ENCODE measurements at regions not wholly inside any gene's neighbourhood (a gene's known extent, or its start where the extent isn't known, plus 50 kb on each side); places are given as distances from the start of the nearest gene placed in this dataset.
A peak's percentile ranks its signal among the peaks of the same experiment; 100 is the strongest.

DNA sequence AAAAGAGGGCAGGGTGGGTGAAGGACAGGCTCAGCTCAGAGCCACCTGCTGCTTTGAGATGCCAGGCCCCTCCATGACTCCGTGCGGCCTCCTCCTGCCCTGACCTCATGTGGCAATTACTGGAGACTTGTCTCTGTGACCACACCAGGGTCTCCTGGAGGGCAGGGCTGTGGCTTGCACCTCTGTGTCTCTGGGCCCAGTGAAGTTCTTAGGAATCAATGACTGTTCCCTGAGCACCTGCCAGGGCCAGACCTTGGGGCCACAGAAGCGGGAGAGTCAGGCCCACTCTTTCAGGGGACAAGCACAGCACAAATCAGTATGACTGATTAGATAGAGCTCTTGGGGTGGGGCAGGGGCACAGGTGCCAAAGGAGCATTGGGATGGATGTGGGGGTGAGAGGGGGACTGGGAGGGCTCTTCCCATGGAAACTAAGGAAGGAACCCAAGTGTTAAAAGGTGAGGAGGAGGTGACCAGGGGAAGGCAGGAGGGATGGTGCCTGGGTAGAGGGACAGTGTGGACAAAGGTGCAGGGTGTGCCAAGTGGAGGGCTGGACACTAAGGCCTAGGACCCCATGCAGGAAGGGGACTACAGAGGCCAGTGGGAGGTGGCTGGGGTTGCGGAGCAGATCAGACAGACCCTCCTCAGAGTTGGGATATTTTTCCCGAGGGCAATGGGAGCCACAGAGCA, 77.3 kb upstream of the SHISAL1 start:
- DNase-seq (ENCODE audit: low read depth in 4 of 4, low spot score in 3 of 4), result no peak

- DNase-seq (ENCODE audit: low read depth in 4 of 4, low spot score in 3 of 4), result no peak
These were observed 76.4 kb upstream of the SHISAL1 start for GRCh38 chr22:44389181-44389580.

DNA sequence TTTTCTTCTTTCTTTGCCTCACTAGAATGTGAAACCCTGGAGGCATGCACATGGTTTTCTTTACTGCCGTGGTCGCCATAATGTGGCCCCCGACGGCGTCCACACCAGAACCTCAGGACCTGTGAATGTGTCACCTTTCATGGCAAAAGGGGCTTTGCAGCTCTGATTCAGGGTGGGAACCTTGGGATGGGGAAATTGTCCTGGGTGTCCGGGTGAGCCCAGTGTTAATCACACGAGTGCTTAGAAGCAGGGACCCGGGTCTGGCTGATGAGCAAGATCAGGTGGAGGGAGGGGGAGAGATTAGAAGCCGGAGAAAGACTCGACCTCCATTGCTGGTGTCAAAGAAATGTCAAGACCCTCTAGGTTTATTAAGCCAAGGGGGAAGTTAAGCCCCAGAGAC, 74.7 kb upstream of the SHISAL1 start:
- DNase-seq (ENCODE audit: low read depth in 4 of 4, low spot score in 3 of 4), result no peak

- DNase-seq (ENCODE audit: low read depth in 4 of 4, low spot score in 3 of 4), result no peak
These were observed 73.8 kb upstream of the SHISAL1 start for GRCh38 chr22:44386386-44387035.

GRCh38 chr22:44385781-44386180, 73.0 kb upstream of the SHISAL1 start:
- DNase-seq (ENCODE audit: low read depth in 4 of 4, low spot score in 3 of 4), result no peak

DNA sequence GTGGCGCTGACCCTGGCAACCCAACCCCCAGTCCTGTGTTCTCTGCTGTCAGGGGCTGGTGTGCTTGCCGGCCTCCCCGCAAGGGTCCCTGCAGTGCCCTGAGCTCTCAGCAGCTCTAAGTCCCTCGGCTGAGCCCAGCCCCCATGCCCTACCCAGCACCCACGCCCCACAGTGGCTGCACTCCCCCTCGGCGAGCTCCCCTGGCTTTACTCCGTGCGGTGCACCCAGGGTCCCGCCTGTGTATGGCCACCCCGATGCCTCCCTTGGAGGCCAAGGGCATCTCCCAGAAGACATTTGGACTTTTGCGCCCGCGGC, 72.5 kb upstream of the SHISAL1 start:
- DNase-seq (ENCODE audit: low read depth in 4 of 4, low spot score in 3 of 4), result no peak

DNA sequence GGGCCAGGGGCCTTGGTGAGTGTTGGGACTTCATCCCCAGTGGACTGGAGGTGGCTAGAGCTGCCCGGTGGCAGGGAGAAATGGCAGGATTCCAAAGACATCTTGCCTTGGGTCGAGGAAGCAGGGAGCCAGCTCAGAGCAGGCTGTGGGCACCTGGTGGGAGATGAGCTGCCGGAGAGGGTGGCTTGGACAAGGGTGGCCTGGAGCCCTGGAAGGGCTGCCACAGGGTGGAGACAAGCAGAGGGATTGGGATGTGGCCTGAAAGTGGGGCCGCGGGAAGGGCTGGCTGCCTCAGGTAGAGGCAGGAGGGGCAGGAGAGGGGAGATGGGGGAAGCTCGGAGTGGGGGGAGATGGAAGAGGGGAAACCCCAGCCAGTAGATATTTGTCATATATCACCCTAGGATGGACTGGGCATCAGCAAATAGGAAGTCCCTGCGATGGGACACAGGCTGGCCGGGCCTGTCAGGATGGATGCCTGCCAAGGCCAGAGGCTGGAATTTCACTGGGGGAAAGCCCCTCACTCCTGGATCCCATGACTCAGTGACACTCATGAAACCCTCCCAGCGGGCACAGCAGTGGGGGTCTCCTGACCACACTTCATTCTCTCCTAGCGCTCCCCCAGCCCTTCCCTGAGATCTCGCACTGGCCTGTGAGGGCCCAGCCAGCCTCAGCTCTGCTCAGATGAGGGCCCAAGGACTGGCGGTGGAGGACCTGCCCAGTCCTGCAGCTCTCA, 72.0 kb upstream of the SHISAL1 start:
- DNase-seq (ENCODE audit: low read depth in 4 of 4, low spot score in 3 of 4), result no peak

DNA sequence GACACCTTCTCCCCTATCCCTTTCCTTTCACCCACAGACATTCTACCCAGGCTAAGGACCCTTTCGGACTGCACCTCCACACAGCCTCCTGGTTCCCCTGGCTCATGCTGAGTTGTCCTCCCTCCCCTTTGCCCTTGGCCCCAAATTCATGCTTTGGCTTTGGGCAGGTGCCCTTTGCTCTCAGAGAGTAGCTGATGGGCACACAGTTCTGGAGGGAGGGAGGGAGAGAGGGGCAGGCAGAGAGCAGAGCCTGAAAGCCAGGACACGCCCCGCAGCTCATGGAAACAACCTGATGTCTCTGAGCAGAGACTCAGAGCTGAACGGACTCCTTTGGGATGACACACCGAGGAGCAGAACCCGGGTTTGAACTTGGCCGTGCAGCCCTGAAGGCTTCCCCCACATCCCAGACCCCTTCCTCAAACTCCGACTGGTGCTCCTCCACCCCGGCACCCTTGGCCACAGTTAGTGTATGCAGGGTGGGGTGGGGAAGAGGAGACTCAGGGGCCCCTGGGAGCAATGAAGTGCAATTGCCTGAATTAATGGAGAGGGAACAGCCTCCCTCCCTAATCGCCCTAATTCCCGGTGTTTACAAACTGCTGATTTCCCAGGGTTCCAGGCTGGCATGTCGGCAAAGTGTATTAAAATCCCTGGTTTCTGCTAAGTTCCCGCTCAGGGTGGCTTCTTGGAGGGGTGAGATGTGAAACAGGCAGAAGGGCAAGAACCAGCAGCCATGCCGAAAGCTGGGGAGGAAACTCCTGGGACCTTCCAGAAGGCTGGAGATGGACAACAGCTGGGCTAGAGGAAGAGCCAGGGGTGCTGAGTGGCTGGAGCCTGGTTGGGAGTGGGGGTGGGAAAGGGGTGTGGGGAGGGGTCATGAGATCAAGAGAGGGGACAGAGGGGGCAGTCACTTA, 71.2 kb upstream of the SHISAL1 start:
- no peak for DNase-seq (ENCODE audit: low read depth in 4 of 4, low spot score in 3 of 4)

GRCh38 chr22:44383064-44383575, 70.4 kb upstream of the SHISAL1 start:
- no peak for DNase-seq (ENCODE audit: low read depth in 4 of 4, low spot score in 3 of 4)

- DNase-seq (ENCODE audit: low read depth in 4 of 4, low spot score in 3 of 4), result peak in 1 of 4 donors; percentile 53
These were observed 69.6 kb upstream of the SHISAL1 start for GRCh38 chr22:44382116-44383038.

DNA sequence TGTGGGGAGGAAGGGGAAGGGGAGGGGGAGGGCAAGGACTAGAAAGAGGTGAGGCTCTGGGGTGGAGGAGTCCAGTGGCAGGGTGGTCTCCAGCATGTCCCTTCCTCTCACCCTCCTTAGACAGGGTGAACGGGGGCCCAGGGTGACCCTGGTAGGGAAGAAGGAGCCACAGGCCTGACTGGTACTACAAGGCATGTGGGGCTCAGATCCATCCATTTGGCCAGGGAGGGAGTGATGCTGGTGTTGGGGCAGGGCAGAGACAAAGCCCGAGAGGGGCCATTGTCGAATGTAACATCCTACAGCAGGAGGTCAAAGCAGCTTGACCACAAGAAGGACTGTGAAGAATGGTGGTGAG, 69.0 kb upstream of the SHISAL1 start:
- DNase-seq (ENCODE audit: low read depth in 4 of 4, low spot score in 3 of 4), result no peak

DNA sequence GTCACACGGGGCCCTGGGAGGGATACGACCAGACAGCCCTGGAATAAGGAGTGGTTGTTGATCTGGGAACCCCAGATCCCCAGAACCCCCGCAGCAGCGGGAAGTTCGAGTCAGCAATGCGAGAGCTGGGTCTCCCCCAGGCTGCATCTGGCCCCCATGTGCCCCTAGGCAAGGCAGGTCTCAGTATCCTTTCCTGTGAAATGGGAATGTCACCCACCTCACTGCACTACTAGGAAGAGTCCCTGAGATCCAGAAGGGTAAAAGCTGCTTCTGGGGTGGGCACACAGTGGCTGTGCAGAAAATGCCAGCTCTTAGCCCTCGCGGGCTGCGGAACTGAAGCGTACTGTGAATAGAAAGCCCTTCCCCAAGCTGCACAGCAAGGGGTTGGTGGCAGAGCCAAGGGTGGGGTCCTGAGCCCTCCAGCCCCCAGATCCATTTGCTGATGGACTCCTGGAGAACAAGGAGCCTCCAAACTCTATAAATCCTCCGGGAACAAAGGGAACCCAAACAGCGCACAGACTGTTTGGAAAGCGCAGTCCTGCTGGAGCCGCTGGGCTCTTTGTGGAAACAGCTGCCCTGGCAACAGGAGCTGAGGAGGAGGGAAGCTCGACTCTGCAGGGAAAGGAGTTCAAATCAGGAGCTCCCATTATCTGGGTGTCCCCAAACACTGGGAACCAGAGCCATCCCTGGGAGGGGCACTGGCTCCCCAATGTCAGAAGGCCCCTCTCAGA, 68.2 kb upstream of the SHISAL1 start:
- DNase-seq (ENCODE audit: low read depth in 4 of 4, low spot score in 3 of 4), result no peak

DNA sequence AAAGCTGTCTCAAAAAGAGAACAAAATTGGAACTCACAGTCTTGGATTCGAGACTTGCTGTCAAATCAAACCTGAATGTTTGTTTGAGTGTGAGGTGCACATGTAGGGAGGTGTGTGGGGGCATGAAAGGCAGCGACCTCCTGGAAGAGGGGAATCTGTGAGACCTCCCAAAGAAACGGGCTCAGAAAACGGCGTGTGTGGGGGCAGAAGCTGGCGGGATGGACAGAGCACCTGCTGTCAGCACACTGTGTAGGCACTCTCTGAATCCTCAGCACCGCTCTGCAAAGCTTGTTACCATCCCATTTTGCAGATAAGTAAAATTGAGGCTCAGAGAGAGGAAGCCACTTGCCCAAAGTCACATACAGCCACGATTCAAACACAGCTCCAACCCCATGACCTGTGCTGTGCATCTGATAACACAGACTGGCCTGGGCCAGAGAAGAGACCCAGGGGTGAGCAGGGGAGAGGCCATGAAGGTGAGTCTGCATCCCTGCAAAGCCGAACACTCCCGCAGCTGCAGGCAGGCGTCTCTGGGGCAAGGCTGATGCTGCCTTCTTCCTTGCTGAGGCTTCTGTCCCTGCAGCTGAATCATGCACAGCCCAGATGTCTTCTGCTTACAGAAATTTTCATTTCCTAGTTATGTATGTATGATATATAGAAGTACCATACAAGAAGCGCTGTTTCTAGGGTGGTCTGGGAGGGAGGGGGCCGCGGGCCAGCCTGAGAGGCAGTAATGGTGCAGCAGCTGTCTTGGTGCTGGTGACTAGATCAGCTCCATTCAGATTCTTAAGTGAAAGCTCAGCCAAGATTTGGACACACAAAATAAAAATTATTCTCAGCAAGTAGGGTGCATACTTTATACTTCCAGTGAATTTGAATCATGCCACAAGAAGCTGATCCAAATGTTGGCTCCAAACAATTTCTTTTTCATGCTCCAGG, 67.3 kb upstream of the SHISAL1 start:
- DNase-seq (ENCODE audit: low read depth in 4 of 4, low spot score in 3 of 4), result no peak

GRCh38 chr22:44378380-44378779, 65.6 kb upstream of the SHISAL1 start:
- no peak for DNase-seq (ENCODE audit: low read depth in 4 of 4, low spot score in 3 of 4)

- no peak for DNase-seq (ENCODE audit: low read depth in 4 of 4, low spot score in 3 of 4)
These were observed 62.7 kb upstream of the SHISAL1 start for GRCh38 chr22:44375451-44375850.

- no peak for DNase-seq (ENCODE audit: low read depth in 4 of 4, low spot score in 3 of 4)
These were observed 60.5 kb upstream of the SHISAL1 start for GRCh38 chr22:44373234-44373633.

GRCh38 chr22:44372611-44373010, 59.9 kb upstream of the SHISAL1 start:
- DNase-seq (ENCODE audit: low read depth in 4 of 4, low spot score in 3 of 4), result no peak
